ENCODE measurements at regions not wholly inside any gene's neighbourhood (a gene's known extent, or its start where the extent isn't known, plus 50 kb on each side); places are given as distances from the start of the nearest gene placed in this dataset.

- no peak overlapping the region for H3K4me3 ChIP-seq (replicated peaks in 1 of 2; ENCODE audit: low read depth in 2 of 2, low read length in 2 of 2)
- no peak for DNase-seq (ENCODE audit: low read depth in 2 of 2)
- TF ChIP-seq CTCF (IDR thresholded peaks at IDR 0.05; ENCODE audit: low read depth, low read length), result no peak
These were observed 159.2 kb upstream of the FAM241A start for GRCh38 chr4:111986095-111986494.

DNA sequence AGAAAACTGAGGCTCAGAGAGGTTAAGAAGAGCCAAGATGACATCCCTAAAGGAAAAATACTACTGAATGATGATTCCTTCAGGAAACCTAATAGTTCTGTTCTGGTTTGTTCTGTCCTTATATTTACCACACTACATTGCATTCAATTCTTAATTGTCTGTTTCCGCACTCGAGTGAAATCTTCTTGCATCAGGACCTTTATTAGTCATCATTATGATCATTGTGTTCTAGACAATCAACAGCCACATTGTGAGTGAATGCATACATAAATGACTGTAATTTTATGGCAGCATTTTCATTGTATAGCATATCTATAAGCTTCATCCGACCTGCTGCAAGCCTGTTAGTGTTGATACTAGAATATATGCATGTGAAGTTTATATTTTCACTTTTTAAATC lies 156.7 kb upstream of the FAM241A start:
- no peak for DNase-seq (ENCODE audit: low read depth in 2 of 2)
- no peak for TF ChIP-seq CTCF (IDR thresholded peaks at IDR 0.05; ENCODE audit: low read depth, low read length)
- H3K4me3 ChIP-seq (replicated peaks in 1 of 2; ENCODE audit: low read depth in 2 of 2, low read length in 2 of 2), result no peak overlapping the region

DNA sequence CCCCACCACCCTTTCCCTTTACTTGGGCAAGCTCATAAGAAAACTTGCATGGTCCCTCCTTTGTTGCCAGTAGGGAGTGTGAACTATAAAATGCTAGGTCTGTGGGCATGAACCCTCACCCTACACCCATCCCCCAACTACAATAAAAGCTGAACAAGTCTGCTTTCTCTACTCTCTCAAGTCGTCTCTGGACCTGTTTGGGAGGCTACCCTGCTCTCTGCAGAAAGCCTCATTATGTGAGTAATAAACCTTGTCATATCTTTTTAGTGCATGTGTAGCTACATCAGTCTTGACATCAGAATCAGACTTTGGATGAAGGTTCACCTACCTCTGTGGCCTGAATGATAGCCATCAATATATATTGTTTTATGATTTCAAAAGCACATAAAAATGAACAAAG lies 155.4 kb upstream of the FAM241A start:
- TF ChIP-seq CTCF (IDR thresholded peaks at IDR 0.05; ENCODE audit: low read depth, low read length), result no peak

DNA sequence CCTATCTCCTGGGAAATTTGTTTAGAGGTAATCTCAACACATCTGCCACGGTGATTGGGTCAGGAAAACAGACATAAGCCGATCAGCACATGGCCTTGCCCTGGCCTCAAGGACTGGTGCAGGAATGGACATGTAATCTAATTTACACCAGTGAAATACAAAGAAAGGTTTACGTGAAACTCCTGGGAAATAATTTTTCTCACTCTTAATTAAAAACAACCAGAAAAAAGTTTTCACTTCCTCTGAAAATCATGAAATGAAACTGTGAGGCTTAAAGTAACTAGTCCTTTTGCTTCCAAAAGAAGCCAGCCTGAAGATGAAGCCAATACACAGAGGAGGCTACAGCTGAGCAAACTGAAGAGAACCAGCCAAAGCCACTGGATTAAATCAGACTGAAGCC lies 154.1 kb upstream of the FAM241A start:
- TF ChIP-seq CTCF (IDR thresholded peaks at IDR 0.05; ENCODE audit: low read depth, low read length), result no peak
- DNase-seq (ENCODE audit: low read depth in 2 of 2), result no peak
- H3K4me3 ChIP-seq (replicated peaks in 1 of 2; ENCODE audit: low read depth in 2 of 2, low read length in 2 of 2), result no peak overlapping the region

More for the DNA sequence above, 155.4 kb upstream of the FAM241A start:
- H3K4me3 ChIP-seq (replicated peaks in 1 of 2; ENCODE audit: low read depth in 2 of 2, low read length in 2 of 2), result no peak overlapping the region
- DNase-seq (ENCODE audit: low read depth in 2 of 2), result no peak

- TF ChIP-seq CTCF (IDR thresholded peaks at IDR 0.05; ENCODE audit: low read depth, low read length), result no peak
- DNase-seq (ENCODE audit: low read depth in 2 of 2), result peak; percentile 35 to 77
- H3K4me3 ChIP-seq (replicated peaks in 1 of 2; ENCODE audit: low read depth in 2 of 2, low read length in 2 of 2), result no peak overlapping the region
These were observed 153.5 kb upstream of the FAM241A start for GRCh38 chr4:111991797-111992196.

DNA sequence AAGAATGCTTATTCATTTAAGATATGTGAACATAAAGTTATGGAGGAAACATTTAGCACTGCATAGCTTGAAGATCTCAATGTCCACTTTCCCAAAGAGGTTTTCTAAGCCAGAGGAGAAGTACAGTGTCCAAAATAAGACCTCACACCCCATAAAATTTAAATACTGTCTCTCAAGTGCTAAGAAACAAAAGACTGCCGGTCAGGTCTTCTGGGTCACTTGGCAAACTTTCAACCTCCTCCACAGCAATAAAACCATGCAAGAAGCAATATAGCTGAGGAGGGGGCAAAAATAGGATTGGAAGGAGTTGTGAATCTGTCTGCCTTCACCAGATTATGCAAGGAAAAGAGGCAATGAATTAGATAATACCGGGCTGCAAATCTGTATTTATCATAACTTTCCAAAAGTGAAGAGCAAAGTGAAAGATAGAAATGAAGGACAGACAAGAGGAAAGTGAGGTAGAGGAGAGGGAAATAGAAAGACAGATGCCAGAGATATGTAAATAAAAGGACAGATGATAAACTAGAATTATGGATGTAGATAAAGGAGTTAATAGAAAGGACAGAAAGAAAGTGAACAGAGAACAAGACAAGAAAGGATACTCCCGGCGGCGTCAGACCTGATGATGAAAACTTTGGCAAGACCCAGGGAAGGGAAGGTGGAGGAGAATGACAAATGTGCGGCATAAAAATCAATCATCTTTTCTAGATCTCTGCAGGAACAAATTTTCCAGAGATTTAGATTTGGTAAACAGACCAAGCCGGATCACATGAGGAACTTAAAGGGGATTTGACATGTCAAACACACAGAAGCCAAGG lies 152.7 kb upstream of the FAM241A start:
- no peak for DNase-seq (ENCODE audit: low read depth in 2 of 2)
- no peak overlapping the region for H3K4me3 ChIP-seq (replicated peaks in 1 of 2; ENCODE audit: low read depth in 2 of 2, low read length in 2 of 2)
- TF ChIP-seq CTCF (IDR thresholded peaks at IDR 0.05; ENCODE audit: low read depth, low read length), result no peak

- H3K4me3 ChIP-seq (replicated peaks in 1 of 2; ENCODE audit: low read depth in 2 of 2, low read length in 2 of 2), result no peak overlapping the region
- no peak for TF ChIP-seq CTCF (IDR thresholded peaks at IDR 0.05; ENCODE audit: low read depth, low read length)
- DNase-seq (ENCODE audit: low read depth in 2 of 2), result no peak
These were observed 150.9 kb upstream of the FAM241A start for GRCh38 chr4:111994392-111994791.
